ENCODE measurements at regions not wholly inside any gene's neighbourhood (a gene's known extent, or its start where the extent isn't known, plus 50 kb on each side); places are given as distances from the start of the nearest gene placed in this dataset.

DNA sequence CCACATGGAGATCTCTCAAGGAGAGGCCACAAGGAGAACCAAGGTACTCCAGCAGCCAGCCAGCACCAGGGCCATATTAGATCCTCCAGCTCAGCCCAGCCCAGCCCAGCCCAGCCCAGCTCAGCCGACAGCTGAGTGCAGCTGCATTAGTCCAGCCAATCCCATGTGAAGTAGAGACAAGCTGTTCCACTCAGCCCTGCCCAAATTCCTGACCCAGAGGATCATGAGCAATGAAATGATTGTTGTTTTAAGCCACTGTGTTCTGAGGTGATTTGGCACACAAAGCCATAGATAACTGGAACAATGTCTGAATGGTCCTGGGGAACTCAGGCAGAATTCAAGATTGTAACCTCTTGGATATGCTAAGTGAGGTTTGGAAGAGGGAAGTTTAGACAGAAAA is 59.5 kb upstream of the BMP2 start:
- Histone ChIP-seq H3K36me3 (no peaks in the 10 kb centered on the region), H3K4me1 (peaks cover 0 to 41% (median 22%) of the 10 kb centered on the region in 9 donors), H3K4me3 (no peak overlapping the region), H3K27me3 (no peaks in the 10 kb centered on the region), H3K9me3 (no peaks in the 10 kb centered on the region), H3K27ac (peak overlapping the region in 1 of 10 donors; percentile 3)
- ATAC-seq = peak; percentile 78 to 94 (median 87)
- TF ChIP-seq, protein P1, sequence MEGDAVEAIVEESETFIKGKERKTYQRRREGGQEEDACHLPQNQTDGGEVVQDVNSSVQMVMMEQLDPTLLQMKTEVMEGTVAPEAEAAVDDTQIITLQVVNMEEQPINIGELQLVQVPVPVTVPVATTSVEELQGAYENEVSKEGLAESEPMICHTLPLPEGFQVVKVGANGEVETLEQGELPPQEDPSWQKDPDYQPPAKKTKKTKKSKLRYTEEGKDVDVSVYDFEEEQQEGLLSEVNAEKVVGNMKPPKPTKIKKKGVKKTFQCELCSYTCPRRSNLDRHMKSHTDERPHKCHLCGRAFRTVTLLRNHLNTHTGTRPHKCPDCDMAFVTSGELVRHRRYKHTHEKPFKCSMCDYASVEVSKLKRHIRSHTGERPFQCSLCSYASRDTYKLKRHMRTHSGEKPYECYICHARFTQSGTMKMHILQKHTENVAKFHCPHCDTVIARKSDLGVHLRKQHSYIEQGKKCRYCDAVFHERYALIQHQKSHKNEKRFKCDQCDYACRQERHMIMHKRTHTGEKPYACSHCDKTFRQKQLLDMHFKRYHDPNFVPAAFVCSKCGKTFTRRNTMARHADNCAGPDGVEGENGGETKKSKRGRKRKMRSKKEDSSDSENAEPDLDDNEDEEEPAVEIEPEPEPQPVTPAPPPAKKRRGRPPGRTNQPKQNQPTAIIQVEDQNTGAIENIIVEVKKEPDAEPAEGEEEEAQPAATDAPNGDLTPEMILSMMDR (IDR thresholded peaks at IDR 0.05) = no peak
- intact Hi-C loops (cut with DNase I) = no loop called here
- WGBS, 2 donors = 25 to 38% methylated on average over 1 of the region's 1 CpG
- peak; percentile 48 to 50 for DNase-seq

DNA sequence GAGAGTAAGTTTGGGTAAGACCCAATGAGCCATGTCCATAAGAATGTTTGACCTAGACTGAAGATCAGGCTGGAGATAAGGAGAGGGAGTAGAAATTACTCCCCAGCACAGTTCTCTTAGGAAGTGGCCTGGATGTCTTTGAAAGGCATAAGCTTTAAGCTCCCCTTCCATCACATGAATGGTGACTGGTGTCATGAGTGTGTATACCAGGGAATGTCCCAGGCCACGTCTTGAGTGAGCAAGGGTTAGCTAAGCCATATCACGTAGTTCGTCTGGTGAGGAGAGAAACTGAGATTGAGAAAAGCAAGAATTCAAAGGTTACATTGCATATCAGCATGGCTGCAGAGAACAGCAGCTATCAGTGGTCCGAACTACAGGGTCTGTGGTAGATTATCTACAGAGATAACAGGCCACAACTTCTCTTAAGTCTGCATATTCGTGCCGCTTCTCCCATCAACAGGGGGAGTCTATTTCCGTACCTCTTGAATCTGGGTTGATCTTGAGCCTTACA is 60.1 kb upstream of the BMP2 start:
- H3K4me1 ChIP-seq = peaks cover 0 to 41% (median 22%) of the 10 kb centered on the region in 9 donors
- DNase-seq (no peak), ATAC-seq (no peak)
- H3K27me3 ChIP-seq = no peaks in the 10 kb centered on the region
- no peak overlapping the region for H3K27ac ChIP-seq
- TF ChIP-seq, protein P1 (IDR thresholded peaks at IDR 0.05) = no peak
- no peaks in the 10 kb centered on the region for H3K9me3 ChIP-seq
- WGBS, 2 donors = 70 to 76% methylated on average over 7 of the region's 7 CpGs
- H3K36me3 ChIP-seq = no peaks in the 10 kb centered on the region
- intact Hi-C loops (cut with DNase I) = no loop called here
- H3K4me3 ChIP-seq = no peak overlapping the region

DNA sequence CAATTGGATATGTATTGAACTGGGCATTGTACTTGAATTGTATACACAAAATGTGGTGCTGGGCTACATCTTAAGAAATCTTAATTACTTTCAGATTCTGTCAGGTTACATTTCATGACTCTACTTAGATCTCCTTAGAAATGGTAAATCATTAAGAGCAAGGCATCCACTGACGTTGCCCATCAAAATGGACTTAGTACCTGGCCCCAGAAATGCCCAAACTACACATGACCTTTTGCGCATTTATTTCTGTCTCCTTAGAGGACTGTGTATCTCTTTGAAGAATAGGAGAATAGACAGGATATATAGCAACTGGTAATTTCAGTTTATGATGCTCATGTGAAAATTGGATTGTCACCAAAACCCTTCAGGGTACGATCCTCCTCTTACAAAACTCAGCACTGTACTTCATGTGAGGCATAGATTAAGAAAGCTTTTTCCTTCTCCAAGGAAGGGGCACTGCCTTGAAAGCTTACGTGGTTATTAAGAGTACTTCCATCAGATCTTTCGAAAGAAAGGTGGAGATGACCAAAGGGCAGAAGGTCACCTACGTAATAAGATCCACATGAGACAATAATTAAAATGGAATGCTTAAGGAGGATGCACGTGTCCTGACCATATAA is 61.4 kb upstream of the BMP2 start:
- Histone ChIP-seq H3K36me3 (no peaks in the 10 kb centered on the region), H3K4me1 (peaks cover 0 to 53% (median 25%) of the 10 kb centered on the region in 9 donors), H3K9me3 (no peaks in the 10 kb centered on the region), H3K27ac (no peak overlapping the region), H3K4me3 (no peak overlapping the region), H3K27me3 (no peaks in the 10 kb centered on the region)
- intact Hi-C loops (cut with DNase I) = no loop called here
- DNase-seq (no peak), ATAC-seq (no peak)
- TF ChIP-seq, protein P1 (IDR thresholded peaks at IDR 0.05) = no peak
- WGBS, 2 donors = 91 to 94% methylated on average over 7 of the region's 7 CpGs

DNA sequence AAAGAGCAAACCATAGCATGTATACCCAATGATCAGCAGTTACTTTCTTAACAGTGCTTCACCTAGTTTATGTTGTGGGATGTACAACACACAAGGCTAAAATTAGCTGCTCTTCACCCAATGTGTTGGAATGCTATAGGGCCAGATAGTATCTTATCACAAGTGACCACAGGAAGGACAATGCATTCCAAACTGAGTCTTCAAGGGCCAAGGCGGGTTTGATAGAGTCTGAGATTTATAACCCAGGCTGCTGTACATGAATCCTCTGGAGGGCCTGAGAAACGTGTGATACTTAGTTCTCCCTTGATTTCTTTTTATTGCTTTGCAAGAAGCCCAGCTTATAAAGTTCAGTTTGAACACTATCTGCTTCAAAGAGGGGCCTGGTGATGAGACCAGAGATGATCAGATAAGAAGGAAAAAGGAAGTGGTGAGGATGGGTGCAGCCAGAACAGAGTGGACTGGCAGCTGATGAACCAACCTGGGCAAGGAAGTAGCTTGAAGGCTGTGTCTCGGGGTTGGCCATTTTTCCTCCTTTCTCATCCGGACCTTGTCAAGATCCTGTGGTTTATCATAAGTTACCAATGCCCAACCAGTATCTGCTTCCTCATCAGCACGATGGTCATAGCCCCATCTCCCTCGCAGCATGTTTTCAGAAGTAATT is 62.2 kb upstream of the BMP2 start:
- H3K36me3 ChIP-seq = no peaks in the 10 kb centered on the region
- H3K9me3 ChIP-seq = no peaks in the 10 kb centered on the region
- TF ChIP-seq, protein P1 (IDR thresholded peaks at IDR 0.05) = no peak
- H3K4me3 ChIP-seq = no peak overlapping the region
- ATAC-seq = no peak
- H3K4me1 ChIP-seq = peaks cover 0 to 60% (median 25%) of the 10 kb centered on the region in 9 donors
- WGBS, 2 donors = 84 to 85% methylated on average over 6 of the region's 6 CpGs
- intact Hi-C loops (cut with DNase I) = no loop called here
- H3K27ac ChIP-seq = peak overlapping the region in 9 of 10 donors; percentile 38 to 79 (median 66)
- no peak for DNase-seq
- H3K27me3 ChIP-seq = no peaks in the 10 kb centered on the region

All from heart right ventricle (tissue), 16 donors.